ENCODE measurements at regions not wholly inside any gene's neighbourhood (a gene's known extent, or its start where the extent isn't known, plus 50 kb on each side); places are given as distances from the start of the nearest gene placed in this dataset.

DNA sequence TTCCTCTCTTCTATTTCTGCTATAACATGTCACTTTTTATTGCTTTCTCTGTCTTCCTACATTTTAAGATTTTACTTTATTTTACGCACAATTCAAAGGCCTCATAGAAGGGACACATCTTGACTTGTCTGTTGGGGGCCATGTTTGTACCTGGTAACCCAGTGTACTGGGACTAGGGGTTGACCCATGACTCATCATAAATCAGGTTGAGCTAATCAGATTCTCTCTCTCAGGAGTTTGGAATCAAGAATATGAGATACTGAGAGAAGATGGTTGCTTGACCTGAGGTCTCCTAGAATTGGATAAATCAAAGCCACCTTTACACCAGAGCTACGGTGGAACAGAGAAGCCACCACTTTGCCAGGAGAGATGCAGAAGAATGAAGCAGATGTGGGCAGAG lies 153.0 kb downstream of the UXS1 start:
- Histone ChIP-seq H3K4me3 (ENCODE audit: low read length in 2 of 2) (no peak overlapping the region), H3K9me3 (ENCODE audit: control insufficient read depth in 1 of 2, low read length in 2 of 2) (no peaks in the 10 kb centered on the region), H3K36me3 (ENCODE audit: insufficient read depth, low read length) (no peaks in the 10 kb centered on the region), H3K27ac (ENCODE audit: low read depth, low read length) (no peak overlapping the region), H3K4me1 (ENCODE audit: insufficient read depth, low read length) (no peaks in the 10 kb centered on the region), H3K27me3 (ENCODE audit: insufficient read depth, low read length) (no peaks in the 10 kb centered on the region)
- intact Hi-C loops (cut with micrococcal nuclease): no loop called here
- ChIA-PET CTCF (ENCODE audit: partially characterized antibody) (interaction anchor here (1.1 to 1.2 kb wide), 3 partner anchors 10 to 57 kb away, joined by 3 to 4 read pairs (median 4); no protein-coding TSS in a partner anchor), POLR2A (ENCODE audit: partially characterized antibody) (interaction anchor here (1.4 kb wide), 1 partner anchor 17 kb away, joined by 3 read pairs; no protein-coding TSS in a partner anchor)
- Mint-ChIP-seq H3K36me3 (no peaks in the 10 kb centered on the region), H3K27ac (peak overlapping the region in 2 of 7 donors; percentile 9 to 81), H3K4me3 (no peak overlapping the region), H3K27me3 (no peaks in the 10 kb centered on the region), H3K4me1 (peaks cover 5 to 12% (median 7%) of the 10 kb centered on the region in 4 donors), H3K9me3 (peaks cover 0 to 1% (median 0%) of the 10 kb centered on the region in 8 donors)
- DNase-seq: no peak

DNA sequence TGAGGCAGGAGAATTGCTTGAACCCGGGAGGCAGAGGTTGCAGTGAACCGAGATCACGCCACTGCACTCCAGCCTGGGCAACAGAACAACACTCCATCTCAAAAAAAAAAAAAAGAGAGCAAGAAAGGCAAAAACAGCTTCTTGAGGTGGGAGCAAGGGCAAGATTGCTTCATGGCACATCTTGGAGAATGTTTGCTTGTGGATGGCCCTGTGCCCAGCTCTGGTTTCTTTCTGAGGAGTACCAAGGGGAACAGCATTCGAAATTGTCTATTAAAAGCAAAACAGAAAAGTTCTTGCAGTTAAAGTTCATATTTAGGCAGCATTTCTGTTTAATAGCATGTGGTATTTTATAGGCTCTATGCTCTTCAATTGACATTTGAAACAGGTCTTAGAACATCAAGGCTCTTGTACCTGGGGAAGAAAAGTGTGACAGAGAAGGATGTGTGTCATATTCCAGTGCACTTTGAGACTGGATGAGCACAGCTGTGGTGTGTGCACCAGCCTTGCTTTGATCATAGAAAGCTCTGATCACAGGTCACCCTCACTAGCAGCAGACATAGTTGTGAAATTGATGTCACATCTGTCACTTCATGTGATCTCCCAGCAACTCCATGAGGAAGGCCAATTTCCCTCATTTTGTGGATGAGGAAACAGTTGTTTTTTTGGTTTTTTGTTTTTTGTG lies 154.3 kb downstream of the UXS1 start:
- POLR2A ChIA-PET (ENCODE audit: partially characterized antibody): interaction anchor here (1.2 kb wide), 2 partner anchors 12 to 57 kb away, joined by 4 read pairs; no protein-coding TSS in a partner anchor
- peak overlapping the region in 1 of 7 donors; percentile 49 for H3K27ac Mint-ChIP-seq

DNA sequence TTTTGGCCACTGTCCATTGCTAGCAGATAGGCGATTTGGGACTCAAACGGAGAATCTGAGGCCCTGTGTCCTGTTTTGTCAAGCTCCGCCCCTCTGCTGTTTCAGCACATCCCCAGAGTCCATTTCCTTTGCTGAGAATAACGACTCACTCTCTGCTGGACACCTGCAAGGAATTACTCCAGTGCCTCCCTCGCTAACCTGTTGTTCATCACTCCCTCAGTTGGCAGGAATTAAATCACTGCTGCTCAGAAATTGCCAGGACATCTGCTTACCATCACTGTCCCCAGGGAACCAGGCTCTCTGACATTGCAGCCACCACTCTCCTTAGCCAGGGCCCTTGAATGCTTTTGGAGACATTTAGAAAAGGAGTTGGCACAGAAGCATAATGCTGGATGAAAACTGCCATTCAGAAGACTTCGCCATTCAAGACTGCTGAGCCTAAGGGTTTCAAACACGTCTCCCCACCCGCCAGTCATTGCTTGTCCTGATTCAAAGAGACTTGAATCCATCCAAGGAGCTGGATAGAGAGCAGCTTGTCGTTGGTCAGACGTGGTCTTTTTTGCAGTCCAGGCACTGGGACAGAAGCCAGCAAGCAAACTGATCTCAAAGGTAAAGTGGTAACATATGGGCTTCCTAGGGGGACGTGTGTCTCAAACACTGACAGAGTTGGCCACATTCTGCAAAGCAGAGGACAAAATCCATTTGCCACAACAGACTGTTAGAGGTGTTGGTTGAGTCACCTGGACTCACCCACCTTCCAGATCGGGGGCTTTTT lies 155.3 kb downstream of the UXS1 start:
- CTCF ChIA-PET (ENCODE audit: partially characterized antibody): no interaction called here
- Histone ChIP-seq H3K27ac (ENCODE audit: low read depth, low read length) (no peak overlapping the region), H3K4me1 (ENCODE audit: insufficient read depth, low read length) (no peaks in the 10 kb centered on the region), H3K4me3 (ENCODE audit: low read length in 2 of 2) (no peak overlapping the region), H3K27me3 (ENCODE audit: insufficient read depth, low read length) (no peaks in the 10 kb centered on the region), H3K36me3 (ENCODE audit: insufficient read depth, low read length) (no peaks in the 10 kb centered on the region), H3K9me3 (ENCODE audit: control insufficient read depth in 1 of 2, low read length in 2 of 2) (no peaks in the 10 kb centered on the region)
- H3K27ac Mint-ChIP-seq: peak overlapping the region in 3 of 7 donors; percentile 24 to 54 (median 45)
- H3K9me3 Mint-ChIP-seq: peaks cover 0 to 1% (median 0%) of the 10 kb centered on the region in 8 donors
- POLR2A ChIA-PET (ENCODE audit: partially characterized antibody): interaction anchor here (1.2 kb wide), 2 partner anchors 13 to 58 kb away, joined by 4 read pairs; no protein-coding TSS in a partner anchor
- no peaks in the 10 kb centered on the region for H3K36me3 Mint-ChIP-seq
- no peak for DNase-seq
- intact Hi-C loops (cut with micrococcal nuclease): no loop called here
- no peaks in the 10 kb centered on the region for H3K27me3 Mint-ChIP-seq
- no peak overlapping the region for H3K4me3 Mint-ChIP-seq
- H3K4me1 Mint-ChIP-seq: peaks cover 5 to 12% (median 8%) of the 10 kb centered on the region in 4 donors

More for the DNA sequence above, 154.3 kb downstream of the UXS1 start:
- H3K36me3 ChIP-seq (ENCODE audit: insufficient read depth, low read length): no peaks in the 10 kb centered on the region
- Mint-ChIP-seq H3K4me1 (peaks cover 5 to 12% (median 8%) of the 10 kb centered on the region in 4 donors), H3K9me3 (peaks cover 0 to 1% (median 0%) of the 10 kb centered on the region in 8 donors), H3K27me3 (no peaks in the 10 kb centered on the region), H3K36me3 (no peaks in the 10 kb centered on the region), H3K4me3 (no peak overlapping the region)
- H3K27ac ChIP-seq (ENCODE audit: low read depth, low read length): no peak overlapping the region
- intact Hi-C loops (cut with micrococcal nuclease): no loop called here
- no peaks in the 10 kb centered on the region for H3K27me3 ChIP-seq (ENCODE audit: insufficient read depth, low read length)
- no peak for DNase-seq
- H3K4me1 ChIP-seq (ENCODE audit: insufficient read depth, low read length): no peaks in the 10 kb centered on the region
- no peaks in the 10 kb centered on the region for H3K9me3 ChIP-seq (ENCODE audit: control insufficient read depth in 1 of 2, low read length in 2 of 2)
- H3K4me3 ChIP-seq (ENCODE audit: low read length in 2 of 2): no peak overlapping the region
- CTCF ChIA-PET (ENCODE audit: partially characterized antibody): no interaction called here

DNA sequence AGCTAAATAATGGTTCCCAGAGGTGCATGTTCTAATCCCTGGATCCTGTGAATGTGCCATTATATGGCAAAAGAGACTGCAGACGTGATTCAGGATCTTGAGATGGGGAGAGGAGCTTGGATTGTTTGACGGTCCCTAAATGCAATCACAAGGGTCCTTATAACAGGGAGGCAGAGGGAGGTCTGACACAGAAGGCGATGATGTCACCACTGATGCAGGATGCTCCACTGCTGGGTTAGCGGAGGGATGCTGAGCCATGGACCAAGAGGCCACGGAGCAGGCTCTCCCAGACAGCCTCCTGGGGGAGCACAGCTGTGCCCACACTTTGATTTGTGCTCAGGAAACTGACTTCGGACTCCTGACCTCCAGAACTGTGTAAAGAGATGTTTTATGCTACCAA lies 156.2 kb downstream of the UXS1 start:
- Histone ChIP-seq H3K27ac (ENCODE audit: low read depth, low read length) (no peak overlapping the region), H3K36me3 (ENCODE audit: insufficient read depth, low read length) (no peaks in the 10 kb centered on the region), H3K27me3 (ENCODE audit: insufficient read depth, low read length) (no peaks in the 10 kb centered on the region), H3K4me3 (ENCODE audit: low read length in 2 of 2) (no peak overlapping the region), H3K9me3 (ENCODE audit: control insufficient read depth in 1 of 2, low read length in 2 of 2) (no peaks in the 10 kb centered on the region), H3K4me1 (ENCODE audit: insufficient read depth, low read length) (no peaks in the 10 kb centered on the region)
- intact Hi-C loops (cut with micrococcal nuclease): no loop called here
- ChIA-PET POLR2A (ENCODE audit: partially characterized antibody) (no interaction called here), CTCF (ENCODE audit: partially characterized antibody) (no interaction called here)
- Mint-ChIP-seq H3K36me3 (no peaks in the 10 kb centered on the region), H3K27me3 (no peaks in the 10 kb centered on the region), H3K4me3 (no peak overlapping the region), H3K9me3 (peaks cover 0 to 4% (median 0%) of the 10 kb centered on the region in 8 donors), H3K27ac (peak overlapping the region in 3 of 7 donors; percentile 6 to 24 (median 13)), H3K4me1 (peaks cover 5 to 12% (median 8%) of the 10 kb centered on the region in 4 donors)
- no peak for DNase-seq

DNA sequence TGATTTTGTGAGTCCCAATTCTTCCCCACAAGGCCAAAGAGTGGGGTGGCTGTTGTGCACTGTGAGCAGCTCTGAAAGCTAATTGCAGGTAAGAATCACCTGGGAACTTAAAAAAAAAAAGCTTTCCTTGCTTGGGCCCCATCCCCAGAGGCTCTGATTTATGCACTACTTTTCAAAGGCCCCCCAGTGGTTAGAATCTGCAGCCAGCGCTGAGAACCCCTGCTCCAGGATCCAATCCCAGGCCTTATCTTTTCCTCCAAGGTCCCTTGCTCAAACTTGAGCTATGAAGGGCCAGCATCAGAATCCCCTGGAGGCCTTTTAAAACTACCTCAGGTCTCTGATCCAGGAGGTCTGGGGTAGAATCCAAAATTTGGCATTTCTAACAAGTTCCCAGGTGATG lies 156.8 kb downstream of the UXS1 start:
- DNase-seq: no peak
- Histone ChIP-seq H3K9me3 (ENCODE audit: control insufficient read depth in 1 of 2, low read length in 2 of 2) (no peaks in the 10 kb centered on the region), H3K27me3 (ENCODE audit: insufficient read depth, low read length) (no peaks in the 10 kb centered on the region), H3K4me3 (ENCODE audit: low read length in 2 of 2) (no peak overlapping the region), H3K27ac (ENCODE audit: low read depth, low read length) (no peak overlapping the region), H3K36me3 (ENCODE audit: insufficient read depth, low read length) (no peaks in the 10 kb centered on the region), H3K4me1 (ENCODE audit: insufficient read depth, low read length) (no peaks in the 10 kb centered on the region)
- no peak overlapping the region for H3K27ac Mint-ChIP-seq
- peaks cover 0 to 8% (median 0%) of the 10 kb centered on the region in 8 donors for H3K9me3 Mint-ChIP-seq
- intact Hi-C loops (cut with micrococcal nuclease): no loop called here
- no peaks in the 10 kb centered on the region for H3K36me3 Mint-ChIP-seq
- no peak overlapping the region for H3K4me3 Mint-ChIP-seq
- ChIA-PET CTCF (ENCODE audit: partially characterized antibody) (no interaction called here), POLR2A (ENCODE audit: partially characterized antibody) (no interaction called here)
- no peaks in the 10 kb centered on the region for H3K27me3 Mint-ChIP-seq
- H3K4me1 Mint-ChIP-seq: peaks cover 5 to 12% (median 8%) of the 10 kb centered on the region in 4 donors

DNA sequence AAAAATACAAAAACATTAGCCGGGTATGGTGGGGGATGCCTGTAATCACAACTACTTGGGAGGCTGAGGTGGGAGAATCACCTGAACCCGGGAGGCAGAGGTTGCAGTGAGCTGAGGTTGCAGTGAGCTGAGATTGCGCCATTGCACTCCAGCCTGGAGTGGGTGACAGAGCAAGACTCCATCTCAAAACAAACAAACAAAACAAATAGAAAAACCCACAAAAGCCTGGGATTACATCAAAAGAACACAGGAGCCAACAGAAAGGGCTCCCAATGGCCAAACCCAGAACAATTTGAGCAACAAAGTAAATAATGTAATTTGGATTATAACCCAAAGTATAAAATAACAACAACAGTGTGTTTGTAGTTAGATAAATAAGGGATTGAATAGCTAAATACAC lies 159.8 kb downstream of the UXS1 start:
- Histone ChIP-seq H3K4me1 (ENCODE audit: insufficient read depth, low read length) (no peaks in the 10 kb centered on the region), H3K36me3 (ENCODE audit: insufficient read depth, low read length) (no peaks in the 10 kb centered on the region), H3K9me3 (ENCODE audit: control insufficient read depth in 1 of 2, low read length in 2 of 2) (no peaks in the 10 kb centered on the region), H3K27me3 (ENCODE audit: insufficient read depth, low read length) (no peaks in the 10 kb centered on the region), H3K4me3 (ENCODE audit: low read length in 2 of 2) (no peak overlapping the region), H3K27ac (ENCODE audit: low read depth, low read length) (no peak overlapping the region)
- intact Hi-C loops (cut with micrococcal nuclease): no loop called here
- ChIA-PET CTCF (ENCODE audit: partially characterized antibody) (no interaction called here), POLR2A (ENCODE audit: partially characterized antibody) (no interaction called here)
- H3K27ac Mint-ChIP-seq: no peak overlapping the region
- no peak overlapping the region for H3K4me3 Mint-ChIP-seq
- H3K4me1 Mint-ChIP-seq: peaks cover 5 to 12% (median 7%) of the 10 kb centered on the region in 4 donors
- H3K36me3 Mint-ChIP-seq: no peaks in the 10 kb centered on the region
- no peak for DNase-seq
- peaks cover 0 to 8% (median 0%) of the 10 kb centered on the region in 8 donors for H3K9me3 Mint-ChIP-seq
- H3K27me3 Mint-ChIP-seq: no peaks in the 10 kb centered on the region

DNA sequence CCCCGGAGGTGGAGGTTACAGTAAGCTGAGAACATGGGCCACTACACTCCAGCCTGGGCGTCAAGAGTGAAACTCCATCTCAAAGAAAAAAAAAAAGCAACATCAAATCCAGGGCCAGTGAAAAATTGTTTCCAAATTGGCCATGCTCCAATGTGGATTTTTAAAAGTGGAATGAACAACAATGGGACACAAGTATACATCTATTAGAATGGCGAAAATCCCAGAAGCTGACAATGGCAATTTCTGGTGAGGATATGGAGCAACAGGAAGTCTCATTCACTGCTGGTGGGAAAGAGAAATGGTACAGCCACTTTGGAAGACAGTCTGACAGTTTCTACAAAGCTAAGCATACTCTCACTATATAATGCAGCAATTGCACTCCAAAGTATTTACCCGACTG lies 161.4 kb downstream of the UXS1 start:
- H3K4me3 ChIP-seq (ENCODE audit: low read length in 2 of 2): no peak overlapping the region
- no peak for DNase-seq
- no peaks in the 10 kb centered on the region for H3K9me3 ChIP-seq (ENCODE audit: control insufficient read depth in 1 of 2, low read length in 2 of 2)
- H3K4me1 ChIP-seq (ENCODE audit: insufficient read depth, low read length): peaks cover 8% of the 10 kb centered on the region
- Mint-ChIP-seq H3K27ac (no peak overlapping the region), H3K36me3 (no peaks in the 10 kb centered on the region), H3K27me3 (no peaks in the 10 kb centered on the region), H3K9me3 (peaks cover 0 to 8% (median 0%) of the 10 kb centered on the region in 8 donors), H3K4me1 (peaks cover 7 to 10% (median 9%) of the 10 kb centered on the region in 4 donors), H3K4me3 (no peak overlapping the region)
- ChIA-PET POLR2A (ENCODE audit: partially characterized antibody) (no interaction called here), CTCF (ENCODE audit: partially characterized antibody) (interaction anchor here (1.2 kb wide), 1 partner anchor 113 kb away, joined by 3 read pairs; no protein-coding TSS in a partner anchor)
- H3K27ac ChIP-seq (ENCODE audit: low read depth, low read length): no peak overlapping the region
- intact Hi-C loops (cut with micrococcal nuclease): no loop called here
- H3K27me3 ChIP-seq (ENCODE audit: insufficient read depth, low read length): no peaks in the 10 kb centered on the region
- H3K36me3 ChIP-seq (ENCODE audit: insufficient read depth, low read length): no peaks in the 10 kb centered on the region
